HEK293 (cell line): ENCODE measurements at regions not wholly inside any gene's neighbourhood (a gene's known extent, or its start where the extent isn't known, plus 50 kb on each side); places are given as distances from the start of the nearest gene placed in this dataset.
A peak's percentile ranks its signal among the peaks of the same experiment; 100 is the strongest.

Experiments
- CTCF ChIA-PET: fragments of 350-600 bp; formaldehyde crosslinking; extraction: SDS; loops from one replicate; lab custom pipeline; 2021; ENCODE audit warnings: antibody characterized with exemption; lab: Yijun Ruan, JAX
- POLR2A ChIA-PET: fragments of 300-600 bp; formaldehyde crosslinking; extraction: SDS; loops from one replicate; lab custom pipeline; 2020; ENCODE audit warnings: antibody characterized with exemption, inconsistent platforms; lab: Yijun Ruan, JAX
- H3K27ac ChIP-seq: fragments of 200-500 bp; sonication (Bioruptor generic); 2 replicates; pipeline ENCODE4 v1.5.1; 2014; ENCODE audit warnings: low read depth, low read length, control low read depth, inconsistent platforms; ENCODE audit errors: extremely low read depth
- H3K36me3 ChIP-seq, 2 experiments: fragments of 200-500 bp in 1 of 2; sonication (Bioruptor generic) in 1 of 2; 1 replicate in 1 of 2; 2 replicates in 1 of 2; pipeline ENCODE4 v1.5.1; 2014 to 2017; ENCODE audit warnings: inconsistent platforms in 2 of 2, low read length in 2 of 2; ENCODE audit not compliant: control insufficient read depth in 2 of 2, insufficient read depth in 1 of 2
- H3K4me1 ChIP-seq: fragments of 200-500 bp; sonication (Bioruptor generic); 2 replicates; pipeline ENCODE4 v1.5.1; 2014; ENCODE audit warnings: mild to moderate bottlenecking, low read length, inconsistent platforms; ENCODE audit not compliant: control insufficient read depth, insufficient read depth
- H3K4me3 ChIP-seq: 2 replicates; pipeline ENCODE4 v1.5.1; 2011; ENCODE audit warnings: low read depth, mild to moderate bottlenecking, control low read depth, low read length, moderate library complexity
- H3K9me3 ChIP-seq: fragments of 200-500 bp; sonication (Bioruptor generic); 2 replicates; pipeline ENCODE4 v1.5.1; 2014; ENCODE audit warnings: low read depth, low read length, inconsistent platforms; ENCODE audit not compliant: control insufficient read depth, insufficient read depth
- FEZF1 ChIP-seq: fragments of 450-650 bp; formaldehyde crosslinking; IDR thresholded peaks from 2 replicates; pipeline ENCODE4 v1.5.1; 2016; ENCODE audit warnings: missing biosample characterization, missing genetic modification characterization
- GLIS1 ChIP-seq: fragments of 450-650 bp; formaldehyde crosslinking; IDR thresholded peaks from 2 replicates; pipeline ENCODE4 v1.5.1; 2016; ENCODE audit warnings: missing biosample characterization, missing genetic modification characterization
- MYNN ChIP-seq: fragments of 450-650 bp; formaldehyde crosslinking; IDR thresholded peaks from 2 replicates; pipeline ENCODE4 v1.5.1; 2016; ENCODE audit warnings: missing biosample characterization, missing genetic modification characterization, borderline replicate concordance
- SALL2 ChIP-seq: fragments of 450-650 bp; formaldehyde crosslinking; IDR thresholded peaks from 2 replicates; pipeline ENCODE4 v1.5.0; 2017; ENCODE audit warnings: missing biosample characterization, mild to moderate bottlenecking, missing genetic modification characterization, borderline replicate concordance
- SETDB1 ChIP-seq: IDR thresholded peaks from one replicate; pipeline ENCODE4 v1.6.1; 2017; ENCODE audit warnings: mild to moderate bottlenecking, low read length, moderate library complexity, mixed read lengths; ENCODE audit not compliant: insufficient read length
- ZNF10 ChIP-seq: fragments of 450-650 bp; formaldehyde crosslinking; IDR thresholded peaks from 2 replicates; pipeline ENCODE4 v1.5.1; 2017; ENCODE audit warnings: missing biosample characterization, missing genetic modification characterization
- ZNF112 ChIP-seq: fragments of 450-650 bp; formaldehyde crosslinking; IDR thresholded peaks from 2 replicates; pipeline ENCODE4 v1.5.0; 2017; ENCODE audit warnings: missing biosample characterization, missing genetic modification characterization
- ZNF223 ChIP-seq: fragments of 450-650 bp; formaldehyde crosslinking; IDR thresholded peaks from 2 replicates; pipeline ENCODE4 v1.5.1; 2016; ENCODE audit warnings: missing biosample characterization, missing genetic modification characterization
- ZNF24 ChIP-seq: fragments of 450-650 bp; formaldehyde crosslinking; IDR thresholded peaks from 2 replicates; pipeline ENCODE4 v1.5.1; 2016; ENCODE audit warnings: missing biosample characterization, missing genetic modification characterization
- ZNF341 ChIP-seq: fragments of 450-650 bp; formaldehyde crosslinking; IDR thresholded peaks from 2 replicates; pipeline ENCODE4; 2016; ENCODE audit warnings: low read depth, missing biosample characterization, missing genetic modification characterization
- ZNF354C ChIP-seq: fragments of 450-650 bp; formaldehyde crosslinking; IDR thresholded peaks from 2 replicates; pipeline ENCODE4 v1.5.1; 2016; ENCODE audit warnings: missing biosample characterization, missing genetic modification characterization, low read depth, borderline replicate concordance
- ZNF549 ChIP-seq: fragments of 450-650 bp; IDR thresholded peaks from 2 replicates; pipeline ENCODE4 v1.5.1; 2018; ENCODE audit warnings: missing biosample characterization, missing genetic modification characterization, mild to moderate bottlenecking, inconsistent platforms, moderate library complexity
- ZNF843 ChIP-seq: fragments of 450-650 bp; formaldehyde crosslinking; IDR thresholded peaks from 2 replicates; pipeline ENCODE4 v1.5.1; 2016; ENCODE audit warnings: missing biosample characterization, missing genetic modification characterization
- TF ChIP-seq, protein P1 (sequence below): fragments of 450-650 bp; formaldehyde crosslinking; IDR thresholded peaks from 2 replicates; pipeline ENCODE4 v1.5.1; 2016; ENCODE audit warnings: missing biosample characterization, missing genetic modification characterization
- TF ChIP-seq, protein P2 (sequence below): fragments of 450-650 bp; formaldehyde crosslinking; IDR thresholded peaks from 2 replicates; pipeline ENCODE4 v1.5.1; 2017; ENCODE audit warnings: missing biosample characterization, missing genetic modification characterization
- TF ChIP-seq, protein P3 (sequence below): fragments of 450-650 bp; formaldehyde crosslinking; IDR thresholded peaks from 2 replicates; pipeline ENCODE4 v1.5.1; 2016; ENCODE audit warnings: missing biosample characterization, missing genetic modification characterization
- TF ChIP-seq, protein P4 (sequence below): fragments of 450-650 bp; formaldehyde crosslinking; IDR thresholded peaks from 2 replicates; pipeline ENCODE4 v1.5.1; 2016; ENCODE audit warnings: missing biosample characterization, missing genetic modification characterization
- TF ChIP-seq, protein P5 (sequence below): fragments of 450-650 bp; formaldehyde crosslinking; IDR thresholded peaks from 2 replicates; pipeline ENCODE4 v1.5.1; 2017; ENCODE audit warnings: missing biosample characterization, missing genetic modification characterization
- TF ChIP-seq, protein P6 (sequence below): fragments of 450-650 bp; formaldehyde crosslinking; IDR thresholded peaks from 2 replicates; pipeline ENCODE4 v1.5.1; 2016; ENCODE audit warnings: missing biosample characterization, missing genetic modification characterization, low read depth

DNA sequence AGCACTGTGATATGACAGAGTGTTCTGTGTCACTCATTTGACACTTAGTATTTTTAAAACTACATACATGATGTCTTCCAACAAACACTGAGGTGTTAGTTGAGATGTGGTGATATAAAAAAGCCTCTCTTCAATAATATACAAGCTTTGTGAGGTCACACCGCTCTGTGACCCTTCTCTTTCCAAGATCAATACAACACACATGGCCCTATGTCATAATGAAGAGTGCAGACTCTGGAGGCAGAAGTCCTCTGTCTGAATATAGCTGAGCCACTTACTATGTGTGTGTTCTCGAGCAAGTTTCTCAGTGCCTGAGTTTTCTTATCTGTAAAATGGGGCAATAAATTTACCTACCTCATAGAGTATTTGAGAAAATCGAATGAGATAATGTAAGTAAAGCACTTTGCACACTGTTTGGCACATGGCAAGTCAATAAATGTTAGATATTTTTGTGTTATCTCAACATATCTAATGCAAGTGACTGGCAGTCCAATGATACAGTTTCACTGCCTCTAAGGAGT is 499.0 kb upstream of the MARCKS start (continued):
- TF ChIP-seq ZNF10 (tag by site-specific recombination) (no peak), ZNF549 (tag by site-specific recombination) (no peak), ZNF24 (no peak), ZNF112 (tag by site-specific recombination) (no peak), ZNF223 (no peak)
- TF ChIP-seq, protein P1, sequence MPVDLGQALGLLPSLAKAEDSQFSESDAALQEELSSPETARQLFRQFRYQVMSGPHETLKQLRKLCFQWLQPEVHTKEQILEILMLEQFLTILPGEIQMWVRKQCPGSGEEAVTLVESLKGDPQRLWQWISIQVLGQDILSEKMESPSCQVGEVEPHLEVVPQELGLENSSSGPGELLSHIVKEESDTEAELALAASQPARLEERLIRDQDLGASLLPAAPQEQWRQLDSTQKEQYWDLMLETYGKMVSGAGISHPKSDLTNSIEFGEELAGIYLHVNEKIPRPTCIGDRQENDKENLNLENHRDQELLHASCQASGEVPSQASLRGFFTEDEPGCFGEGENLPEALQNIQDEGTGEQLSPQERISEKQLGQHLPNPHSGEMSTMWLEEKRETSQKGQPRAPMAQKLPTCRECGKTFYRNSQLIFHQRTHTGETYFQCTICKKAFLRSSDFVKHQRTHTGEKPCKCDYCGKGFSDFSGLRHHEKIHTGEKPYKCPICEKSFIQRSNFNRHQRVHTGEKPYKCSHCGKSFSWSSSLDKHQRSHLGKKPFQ (tag by site-specific recombination): no peak
- TF ChIP-seq, protein P2, sequence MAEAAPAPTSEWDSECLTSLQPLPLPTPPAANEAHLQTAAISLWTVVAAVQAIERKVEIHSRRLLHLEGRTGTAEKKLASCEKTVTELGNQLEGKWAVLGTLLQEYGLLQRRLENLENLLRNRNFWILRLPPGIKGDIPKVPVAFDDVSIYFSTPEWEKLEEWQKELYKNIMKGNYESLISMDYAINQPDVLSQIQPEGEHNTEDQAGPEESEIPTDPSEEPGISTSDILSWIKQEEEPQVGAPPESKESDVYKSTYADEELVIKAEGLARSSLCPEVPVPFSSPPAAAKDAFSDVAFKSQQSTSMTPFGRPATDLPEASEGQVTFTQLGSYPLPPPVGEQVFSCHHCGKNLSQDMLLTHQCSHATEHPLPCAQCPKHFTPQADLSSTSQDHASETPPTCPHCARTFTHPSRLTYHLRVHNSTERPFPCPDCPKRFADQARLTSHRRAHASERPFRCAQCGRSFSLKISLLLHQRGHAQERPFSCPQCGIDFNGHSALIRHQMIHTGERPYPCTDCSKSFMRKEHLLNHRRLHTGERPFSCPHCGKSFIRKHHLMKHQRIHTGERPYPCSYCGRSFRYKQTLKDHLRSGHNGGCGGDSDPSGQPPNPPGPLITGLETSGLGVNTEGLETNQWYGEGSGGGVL: no peak
- TF ChIP-seq, protein P3, sequence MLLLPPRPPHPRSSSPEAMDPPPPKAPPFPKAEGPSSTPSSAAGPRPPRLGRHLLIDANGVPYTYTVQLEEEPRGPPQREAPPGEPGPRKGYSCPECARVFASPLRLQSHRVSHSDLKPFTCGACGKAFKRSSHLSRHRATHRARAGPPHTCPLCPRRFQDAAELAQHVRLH: no peak
- TF ChIP-seq, all 188 proteins: peak for 0

DNA sequence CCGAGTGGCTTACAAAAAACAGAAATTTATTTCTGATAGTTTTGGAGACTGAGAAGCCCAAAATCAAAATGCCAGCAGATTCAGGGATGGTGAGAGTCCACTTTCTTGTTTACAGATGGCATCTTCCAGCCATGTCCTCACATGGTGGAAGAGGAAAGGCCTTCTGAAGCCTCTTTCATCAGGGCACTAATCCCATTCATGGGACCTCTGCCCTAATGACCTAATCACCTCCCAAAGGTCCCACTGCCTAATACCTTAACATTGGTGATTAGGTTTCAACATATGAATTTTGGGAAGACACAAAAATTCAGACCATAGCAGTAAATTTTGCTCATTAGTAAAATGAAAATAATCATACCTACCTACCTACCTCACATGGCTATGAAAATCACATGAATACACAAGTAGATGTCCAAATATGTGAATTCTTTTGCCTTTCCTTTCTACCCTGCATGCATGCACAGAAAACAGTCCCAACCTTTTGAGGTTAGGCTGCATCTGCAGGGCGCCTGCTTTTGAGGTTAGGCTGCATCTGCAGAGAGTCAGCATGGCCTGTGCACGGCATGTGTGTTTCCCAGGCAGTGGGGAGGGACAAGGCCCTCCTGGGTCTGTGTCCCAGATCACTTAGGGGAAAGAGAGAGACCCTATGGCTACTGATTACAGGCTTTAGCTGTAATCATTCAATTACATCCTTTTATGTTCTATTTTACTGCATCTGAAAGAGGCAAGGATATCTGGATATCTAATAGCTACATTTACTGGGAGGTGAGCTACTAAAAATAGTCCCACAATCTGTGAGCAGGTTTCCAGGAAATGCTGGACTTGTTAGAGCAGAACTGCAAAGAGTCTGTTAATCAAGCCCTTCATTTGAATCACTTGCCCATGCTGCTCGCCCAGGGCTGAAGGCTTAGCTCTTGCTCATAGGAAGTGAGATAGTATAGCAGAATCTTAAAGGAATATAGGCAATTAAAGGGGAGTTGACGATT is 497.7 kb upstream of the MARCKS start:
- ChIA-PET POLR2A (interaction anchor here (0.5 to 1.0 kb wide), 2 partner anchors 498 to 501 kb away, joined by 3 to 4 read pairs; no protein-coding TSS in a partner anchor), CTCF (interaction anchor here (0.6 to 1.8 kb wide), 3 partner anchors 8 to 1323 kb away, joined by 3 to 5 read pairs (median 3); no protein-coding TSS in a partner anchor)
- Histone ChIP-seq H3K9me3 (no peaks in the 10 kb centered on the region), H3K36me3 (no peaks in the 10 kb centered on the region), H3K4me3 (no peak overlapping the region), H3K27ac (no peak overlapping the region; the same call in 1 of the 2 replicates), H3K4me1 (peaks cover 14% of the 10 kb centered on the region)
- TF ChIP-seq SETDB1 (peak; percentile 34), ZNF843 (no peak)

DNA sequence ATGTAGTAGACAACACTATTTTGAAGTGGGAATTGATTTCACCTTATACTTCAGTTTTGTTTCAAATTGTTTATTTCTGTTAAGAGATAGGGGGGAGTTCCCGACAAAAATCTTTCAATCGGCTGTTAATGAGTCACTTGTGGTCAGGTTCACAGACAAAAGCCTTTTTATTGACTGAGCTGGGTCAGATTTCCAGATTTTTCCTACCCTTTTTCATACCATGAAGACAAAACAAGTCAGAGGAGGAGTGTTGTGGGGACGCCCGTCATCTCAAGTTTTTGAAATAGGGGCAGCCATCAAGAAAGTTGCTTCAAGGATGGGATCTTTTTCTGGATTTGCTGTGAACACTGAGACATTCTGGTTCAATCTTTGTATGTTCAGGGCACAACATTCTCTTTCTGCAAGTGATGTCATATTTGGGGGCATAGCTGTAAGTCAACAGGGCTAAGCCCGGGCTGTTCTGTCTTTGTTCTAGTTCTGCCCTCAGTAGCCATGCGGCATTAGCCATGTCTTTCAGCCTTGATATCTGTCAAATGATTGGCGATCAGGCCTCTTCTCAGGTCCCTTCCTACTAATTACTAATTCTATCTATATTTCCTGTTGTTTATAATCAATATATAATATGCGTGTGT is 496.0 kb upstream of the MARCKS start:
- H3K4me1 ChIP-seq: peaks cover 17% of the 10 kb centered on the region
- peak overlapping the region; percentile 18; the same call in 1 of the 2 replicates for H3K27ac ChIP-seq
- POLR2A ChIA-PET: no interaction called here
- H3K36me3 ChIP-seq: no peaks in the 10 kb centered on the region
- no peaks in the 10 kb centered on the region for H3K9me3 ChIP-seq
- H3K4me3 ChIP-seq: peak overlapping the region; percentile 13
- CTCF ChIA-PET: no interaction called here
- TF ChIP-seq ZNF341 (tag by site-specific recombination) (0 out of 2 replicates have a peak, but pooled peaks have one; percentile 35), SALL2 (tag by site-specific recombination) (no peak), FEZF1 (0 out of 2 replicates have a peak, but pooled peaks have one; percentile 28), ZNF354C (no peak), GLIS1 (tag by site-specific recombination) (no peak), MYNN (tag by site-specific recombination) (no peak), ZNF843 (0 out of 2 replicates have a peak, but pooled peaks have one; percentile 50)
- TF ChIP-seq, protein P4, sequence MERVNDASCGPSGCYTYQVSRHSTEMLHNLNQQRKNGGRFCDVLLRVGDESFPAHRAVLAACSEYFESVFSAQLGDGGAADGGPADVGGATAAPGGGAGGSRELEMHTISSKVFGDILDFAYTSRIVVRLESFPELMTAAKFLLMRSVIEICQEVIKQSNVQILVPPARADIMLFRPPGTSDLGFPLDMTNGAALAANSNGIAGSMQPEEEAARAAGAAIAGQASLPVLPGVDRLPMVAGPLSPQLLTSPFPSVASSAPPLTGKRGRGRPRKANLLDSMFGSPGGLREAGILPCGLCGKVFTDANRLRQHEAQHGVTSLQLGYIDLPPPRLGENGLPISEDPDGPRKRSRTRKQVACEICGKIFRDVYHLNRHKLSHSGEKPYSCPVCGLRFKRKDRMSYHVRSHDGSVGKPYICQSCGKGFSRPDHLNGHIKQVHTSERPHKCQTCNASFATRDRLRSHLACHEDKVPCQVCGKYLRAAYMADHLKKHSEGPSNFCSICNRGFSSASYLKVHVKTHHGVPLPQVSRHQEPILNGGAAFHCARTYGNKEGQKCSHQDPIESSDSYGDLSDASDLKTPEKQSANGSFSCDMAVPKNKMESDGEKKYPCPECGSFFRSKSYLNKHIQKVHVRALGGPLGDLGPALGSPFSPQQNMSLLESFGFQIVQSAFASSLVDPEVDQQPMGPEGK (tag by site-specific recombination): no peak
- TF ChIP-seq, protein P5, sequence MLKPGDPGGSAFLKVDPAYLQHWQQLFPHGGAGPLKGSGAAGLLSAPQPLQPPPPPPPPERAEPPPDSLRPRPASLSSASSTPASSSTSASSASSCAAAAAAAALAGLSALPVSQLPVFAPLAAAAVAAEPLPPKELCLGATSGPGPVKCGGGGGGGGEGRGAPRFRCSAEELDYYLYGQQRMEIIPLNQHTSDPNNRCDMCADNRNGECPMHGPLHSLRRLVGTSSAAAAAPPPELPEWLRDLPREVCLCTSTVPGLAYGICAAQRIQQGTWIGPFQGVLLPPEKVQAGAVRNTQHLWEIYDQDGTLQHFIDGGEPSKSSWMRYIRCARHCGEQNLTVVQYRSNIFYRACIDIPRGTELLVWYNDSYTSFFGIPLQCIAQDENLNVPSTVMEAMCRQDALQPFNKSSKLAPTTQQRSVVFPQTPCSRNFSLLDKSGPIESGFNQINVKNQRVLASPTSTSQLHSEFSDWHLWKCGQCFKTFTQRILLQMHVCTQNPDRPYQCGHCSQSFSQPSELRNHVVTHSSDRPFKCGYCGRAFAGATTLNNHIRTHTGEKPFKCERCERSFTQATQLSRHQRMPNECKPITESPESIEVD (tag by site-specific recombination): peak; percentile 68
- TF ChIP-seq, protein P6, sequence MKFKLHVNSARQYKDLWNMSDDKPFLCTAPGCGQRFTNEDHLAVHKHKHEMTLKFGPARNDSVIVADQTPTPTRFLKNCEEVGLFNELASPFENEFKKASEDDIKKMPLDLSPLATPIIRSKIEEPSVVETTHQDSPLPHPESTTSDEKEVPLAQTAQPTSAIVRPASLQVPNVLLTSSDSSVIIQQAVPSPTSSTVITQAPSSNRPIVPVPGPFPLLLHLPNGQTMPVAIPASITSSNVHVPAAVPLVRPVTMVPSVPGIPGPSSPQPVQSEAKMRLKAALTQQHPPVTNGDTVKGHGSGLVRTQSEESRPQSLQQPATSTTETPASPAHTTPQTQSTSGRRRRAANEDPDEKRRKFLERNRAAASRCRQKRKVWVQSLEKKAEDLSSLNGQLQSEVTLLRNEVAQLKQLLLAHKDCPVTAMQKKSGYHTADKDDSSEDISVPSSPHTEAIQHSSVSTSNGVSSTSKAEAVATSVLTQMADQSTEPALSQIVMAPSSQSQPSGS (tag by site-specific recombination): 0 out of 2 replicates have a peak, but pooled peaks have one; percentile 11
